Astrocyte of the hippocampus (primary cell): ENCODE measurements at regions not wholly inside any gene's neighbourhood (a gene's known extent, or its start where the extent isn't known, plus 50 kb on each side); places are given as distances from the start of the nearest gene placed in this dataset.
"Not testable (repeated sequence)": the region's sequence is repeated elsewhere in the genome, so short reads cannot be mapped to it uniquely, and the experiment has no call there.

Source experiments
- DNase-seq: peaks from one replicate; pipeline ENCODE4 v3.0.0; 2011; ENCODE audit warnings: low read depth, low spot score

GRCh38 chr21:14058566-14058965 is 152.2 kb downstream of the LIPI start:
- no peak for DNase-seq

- DNase-seq, result peak; percentile 29
Observed at GRCh38 chr21:14057841-14058481, 152.8 kb downstream of the LIPI start.

DNA sequence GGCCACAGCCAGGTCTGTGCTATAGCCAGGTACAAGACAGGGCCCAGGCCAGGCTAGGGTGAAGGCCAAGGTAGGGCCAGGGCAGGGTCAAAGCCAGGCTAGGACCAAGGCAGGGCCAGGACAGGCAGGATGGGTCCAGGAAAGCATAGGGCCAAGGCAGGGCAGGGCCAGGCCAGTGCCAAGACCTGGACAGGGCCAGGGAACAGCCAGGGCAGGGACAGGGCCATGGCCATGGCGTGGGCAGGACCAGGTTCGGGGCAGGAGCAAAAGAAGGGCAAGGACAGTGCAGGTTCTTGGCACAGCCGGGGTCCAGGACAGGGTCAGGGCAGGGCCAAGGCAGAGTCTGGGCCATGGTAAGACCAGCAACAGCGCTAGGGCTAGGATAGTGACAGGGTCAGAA is 153.4 kb downstream of the LIPI start:
- DNase-seq, result no peak

DNA sequence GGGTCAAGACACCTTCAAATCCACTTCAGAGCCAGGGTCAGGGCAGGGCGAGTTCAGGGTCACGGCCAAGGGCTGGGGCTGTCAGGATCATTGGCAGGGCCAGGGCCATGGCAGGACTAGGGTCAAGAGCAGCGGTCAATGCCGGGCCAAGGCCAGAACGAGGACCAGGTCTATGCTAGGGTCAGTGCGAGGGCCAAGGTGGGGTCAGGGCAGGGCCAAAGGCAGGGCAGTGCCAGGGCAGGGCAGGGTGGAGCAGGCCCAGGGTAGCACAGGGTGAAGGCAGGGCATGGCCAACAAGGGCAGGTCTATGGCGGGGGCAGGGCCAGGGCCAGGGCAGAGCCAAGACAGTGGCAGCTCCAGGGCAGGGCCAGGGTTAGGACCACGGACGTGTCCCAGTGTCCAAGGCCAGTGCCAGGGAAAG is 154.0 kb downstream of the LIPI start:
- DNase-seq, result no peak

GRCh38 chr21:14055746-14056515 is 154.8 kb downstream of the LIPI start:
- not testable (repeated sequence) for DNase-seq

DNA sequence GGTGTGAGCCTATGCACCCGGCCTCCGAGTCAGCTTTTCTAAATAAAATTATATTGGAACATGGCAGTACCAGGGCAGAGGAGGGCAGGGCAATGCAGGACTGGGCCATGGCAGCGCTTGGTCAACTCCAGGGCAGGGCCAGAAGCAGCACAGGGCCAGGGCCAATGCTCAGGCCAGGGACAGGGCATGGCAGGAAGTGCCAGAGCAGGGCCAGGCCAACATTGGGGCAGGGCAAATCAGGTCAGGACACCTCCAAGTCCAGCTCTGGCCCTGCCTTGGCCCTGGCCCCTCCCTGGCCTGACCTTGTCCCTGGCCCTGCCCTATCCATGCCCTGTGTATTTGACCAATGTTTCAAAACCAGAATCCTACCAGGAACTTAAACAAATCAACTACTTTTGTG is 156.1 kb downstream of the LIPI start:
- no peak for DNase-seq

GRCh38 chr21:14050121-14050520 is 160.6 kb downstream of the LIPI start:
- DNase-seq, result no peak

GRCh38 chr21:14046401-14046800 is 164.4 kb downstream of the LIPI start:
- no peak for DNase-seq

DNA sequence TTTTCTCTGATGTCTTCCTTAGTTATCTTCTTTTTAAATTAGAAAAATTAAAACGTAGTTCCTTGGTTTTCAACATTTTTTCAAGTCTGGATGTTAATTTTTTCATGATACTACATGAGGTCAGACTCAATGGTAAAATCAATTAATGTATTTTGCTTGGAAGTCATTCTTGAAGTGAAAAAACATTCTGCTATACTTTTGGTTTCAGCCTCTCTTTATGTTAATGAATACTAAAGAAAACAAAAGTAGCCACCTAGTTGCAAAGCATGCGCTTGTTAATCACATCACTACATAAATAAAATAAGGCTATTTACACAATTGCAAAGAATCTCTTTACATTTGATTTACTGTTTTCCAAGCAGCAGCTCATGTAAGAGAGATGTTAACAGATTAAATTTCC is 170.4 kb downstream of the LIPI start:
- no peak for DNase-seq

- not testable (repeated sequence) for DNase-seq
Observed at GRCh38 chr21:14028619-14029018, 182.1 kb downstream of the LIPI start.

DNA sequence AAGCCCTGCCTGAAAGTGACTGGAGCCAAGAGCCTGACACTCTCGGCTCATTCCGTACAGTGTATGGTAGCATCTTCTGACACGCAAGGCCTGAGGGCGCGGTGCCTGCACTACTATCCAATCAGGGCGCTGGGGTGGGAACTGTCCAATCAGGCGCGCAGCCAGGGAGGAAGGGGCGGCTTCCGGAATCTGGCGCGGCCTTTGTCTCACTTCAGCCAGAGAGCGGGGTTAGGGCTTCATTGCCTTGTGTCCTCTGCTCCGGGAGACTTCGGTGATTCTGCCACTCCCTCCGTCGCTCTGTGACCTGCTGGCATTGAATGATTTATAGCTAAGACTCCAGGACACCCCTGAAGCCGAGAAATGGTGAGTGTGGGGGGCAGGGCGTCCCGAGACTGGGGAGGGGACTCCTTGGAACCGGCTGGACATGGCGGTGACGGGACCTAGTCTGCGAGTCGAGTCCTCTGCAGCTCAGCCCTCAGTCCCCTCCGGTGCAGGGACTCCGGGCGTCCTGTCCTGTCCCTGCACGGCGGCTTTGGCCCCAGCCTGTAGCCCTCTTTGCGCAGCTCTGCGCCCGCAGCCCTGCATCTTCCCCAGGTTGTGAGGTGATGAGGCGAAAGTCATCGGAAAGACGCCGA is 183.4 kb downstream of the LIPI start:
- peak; percentile 93 for DNase-seq

DNA sequence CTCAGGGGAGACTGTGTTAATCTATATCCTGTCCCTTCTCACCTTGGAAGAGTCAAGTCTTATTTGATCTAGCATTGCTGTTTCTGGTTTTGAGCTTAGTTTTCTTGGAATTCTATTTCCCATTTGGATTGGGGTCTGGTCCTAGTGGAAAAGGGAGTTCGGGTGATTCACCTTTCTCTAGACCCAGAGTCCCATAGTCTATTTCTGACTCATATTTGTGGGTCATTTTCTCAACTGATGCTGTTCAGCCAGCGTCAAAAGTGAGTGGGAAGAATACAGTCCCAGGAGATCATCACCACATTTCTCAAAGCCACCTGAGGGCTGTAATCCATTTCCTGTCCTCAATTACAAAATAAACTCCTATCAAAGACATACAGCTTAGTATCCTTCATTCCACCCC is 190.6 kb downstream of the LIPI start:
- DNase-seq, result not testable (repeated sequence)

GRCh38 chr21:14015841-14016240 is 194.9 kb downstream of the LIPI start:
- DNase-seq, result not testable (repeated sequence)

DNA sequence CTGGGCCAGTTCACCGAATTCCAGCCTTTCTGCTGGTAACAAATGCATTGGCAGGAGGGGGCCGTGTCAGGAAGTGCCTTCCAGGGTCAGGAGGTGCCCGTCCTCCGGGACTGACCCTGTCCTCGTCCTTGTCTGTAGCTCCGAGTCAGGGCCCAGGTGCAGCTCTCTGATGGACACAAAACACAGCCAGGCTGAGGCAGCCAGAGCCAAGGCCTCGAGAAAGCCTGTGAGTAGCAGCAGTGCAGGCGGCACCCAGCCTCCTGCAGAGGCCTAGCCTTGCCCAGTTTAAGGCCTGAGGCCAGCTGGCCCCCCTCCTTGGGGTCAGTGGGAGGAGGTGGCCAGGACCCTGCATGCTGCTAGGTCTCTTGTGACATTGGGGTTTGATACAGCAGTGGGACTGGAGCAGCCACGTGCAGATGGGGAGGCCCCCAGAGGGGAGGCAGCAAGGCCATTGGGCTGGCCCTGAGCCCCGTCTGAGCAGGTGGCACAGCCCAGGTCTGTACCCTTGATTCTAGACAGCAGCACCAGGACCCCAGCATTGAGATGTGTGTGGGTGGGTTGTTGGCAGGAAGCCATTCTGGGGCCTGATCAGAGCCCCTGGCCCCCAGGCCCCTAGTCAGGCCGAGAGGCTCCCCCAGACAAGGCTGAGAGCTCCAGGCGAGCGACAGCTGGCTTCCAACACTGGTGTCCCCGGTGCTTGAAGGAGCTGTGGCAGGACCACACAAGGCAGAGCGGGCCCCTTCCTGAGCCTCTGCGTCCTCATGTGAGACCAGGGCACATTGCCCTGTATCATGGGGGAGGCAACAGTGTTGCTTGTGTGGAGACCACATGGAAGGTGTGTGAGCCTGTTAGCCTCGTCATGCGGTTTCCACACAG is 196.9 kb downstream of the LIPI start:
- not testable (repeated sequence) for DNase-seq

GRCh38 chr21:14013056-14013603 is 197.6 kb downstream of the LIPI start:
- no peak for DNase-seq

- DNase-seq, result no peak
Observed at GRCh38 chr21:14012409-14012808, 198.3 kb downstream of the LIPI start.

- DNase-seq, result not testable (repeated sequence)
Observed at GRCh38 chr21:14011751-14012150, 199.0 kb downstream of the LIPI start.

DNA sequence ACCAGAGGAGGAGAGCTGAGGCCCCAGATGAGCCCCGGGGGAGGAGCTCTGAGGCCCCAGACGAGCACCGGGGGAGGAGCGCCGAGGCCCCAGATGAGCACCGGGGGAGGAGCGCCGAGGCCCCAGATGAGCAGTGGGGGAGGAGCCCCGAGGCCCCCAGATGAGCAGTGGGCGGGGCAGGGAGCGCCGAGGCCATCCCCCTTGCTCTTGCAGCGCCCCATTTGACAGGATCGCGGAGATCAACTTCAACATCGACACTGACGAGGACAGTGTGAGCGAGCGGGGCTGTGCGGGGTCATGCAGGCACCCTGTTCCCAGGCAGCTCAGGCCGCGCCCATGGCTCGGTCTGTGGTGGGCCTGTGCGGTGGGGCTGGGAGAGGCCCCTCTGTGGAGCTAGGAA is 199.6 kb downstream of the LIPI start:
- DNase-seq, result not testable (repeated sequence)

DNA sequence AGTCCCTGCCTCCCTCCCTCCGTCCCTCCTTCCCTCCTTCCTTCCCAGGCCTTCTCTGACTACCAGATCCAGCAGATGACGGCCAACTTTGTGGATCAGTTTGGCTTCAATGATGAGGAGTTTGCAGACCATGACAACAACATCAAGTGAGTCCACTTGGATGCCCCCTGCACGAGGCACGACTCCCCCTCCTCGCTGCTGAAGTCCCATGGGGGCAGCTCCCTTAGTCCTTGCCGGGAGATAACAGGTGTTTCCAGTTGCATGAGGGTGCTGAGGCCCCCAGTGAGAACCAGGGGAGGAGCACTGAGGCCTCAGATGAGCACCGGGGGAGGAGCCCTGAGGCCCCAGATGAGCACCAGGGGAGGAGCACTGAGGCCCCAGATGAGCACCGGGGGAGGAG is 200.0 kb downstream of the LIPI start:
- no peak for DNase-seq

GRCh38 chr21:14009990-14010389 is 200.8 kb downstream of the LIPI start:
- DNase-seq, result not testable (repeated sequence)

DNA sequence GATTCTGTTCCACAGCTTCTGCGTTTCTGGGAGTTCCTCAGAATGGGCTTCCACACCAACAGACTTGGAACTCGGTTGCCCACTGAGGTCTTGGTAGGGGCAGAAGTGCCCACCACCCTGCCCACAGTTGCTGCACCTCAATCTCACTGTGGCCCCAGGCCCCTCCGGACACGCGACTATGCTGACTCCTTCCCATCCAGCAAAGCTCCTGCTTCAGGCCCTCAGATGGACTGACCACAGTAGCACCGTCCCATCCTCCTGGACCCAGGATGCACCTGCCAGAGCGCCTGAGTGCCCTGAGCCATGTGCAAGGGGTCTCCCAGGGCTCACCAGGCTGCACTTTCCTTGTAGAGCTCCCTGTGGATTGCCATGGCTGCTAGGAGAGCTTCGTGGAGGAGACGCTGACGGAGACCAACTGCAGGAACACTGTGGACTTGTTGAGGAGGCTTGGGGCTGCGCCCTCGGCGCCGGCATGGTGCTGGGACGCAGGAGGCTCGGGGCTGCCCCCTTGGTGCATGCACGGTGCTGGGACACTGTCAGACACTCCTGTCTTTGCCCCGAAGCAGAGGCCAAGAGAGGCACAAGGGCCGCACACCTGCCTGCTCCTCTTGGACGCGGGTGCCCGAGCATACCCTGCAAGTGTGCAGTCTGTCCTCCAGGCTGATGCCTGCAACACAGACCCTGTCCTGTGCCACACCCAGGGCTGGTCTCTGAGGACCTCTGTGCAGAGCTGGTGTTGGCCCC is 201.3 kb downstream of the LIPI start:
- DNase-seq, result not testable (repeated sequence)
